HFFc6 (cell line): ENCODE measurements at regions not wholly inside any gene's neighbourhood (a gene's known extent, or its start where the extent isn't known, plus 50 kb on each side); places are given as distances from the start of the nearest gene placed in this dataset.
A peak's percentile ranks its signal among the peaks of the same experiment; 100 is the strongest.

ENCODE experiments used
- DNase-seq: peaks from one replicate; pipeline ENCODE4 v3.0.0-alpha.2; 2018
- H3K27ac Mint-ChIP-seq: 2 replicates; pipeline ENCODE4 v1.8.0; 2020; ENCODE audit warnings: mild to moderate bottlenecking, mixed read lengths
- H3K27me3 Mint-ChIP-seq: 2 replicates; pipeline ENCODE4 v1.8.0; 2021; ENCODE audit warnings: mild to moderate bottlenecking, moderate library complexity, mixed read lengths; ENCODE audit not compliant: insufficient read depth
- H3K36me3 Mint-ChIP-seq: 2 replicates; pipeline ENCODE4 v1.8.0; 2021; ENCODE audit warnings: low read depth, mixed read lengths
- H3K4me1 Mint-ChIP-seq: 2 replicates; pipeline ENCODE4 v1.8.0; 2020; ENCODE audit warnings: low read depth, mixed read lengths
- H3K4me3 Mint-ChIP-seq: 2 replicates; pipeline ENCODE4 v1.8.0; 2020; ENCODE audit warnings: mild to moderate bottlenecking, moderate library complexity, mixed read lengths
- H3K9me3 Mint-ChIP-seq: 2 replicates; pipeline ENCODE4 v1.8.0; 2020; ENCODE audit warnings: mild to moderate bottlenecking, mixed read lengths
- TF ChIP-seq, protein P1 (sequence below): fragments of 200-600 bp; sonication (generic); IDR thresholded peaks from 2 replicates; pipeline ENCODE4 v1.5.0; 2021; ENCODE audit warnings: antibody characterized with exemption, mild to moderate bottlenecking

DNA sequence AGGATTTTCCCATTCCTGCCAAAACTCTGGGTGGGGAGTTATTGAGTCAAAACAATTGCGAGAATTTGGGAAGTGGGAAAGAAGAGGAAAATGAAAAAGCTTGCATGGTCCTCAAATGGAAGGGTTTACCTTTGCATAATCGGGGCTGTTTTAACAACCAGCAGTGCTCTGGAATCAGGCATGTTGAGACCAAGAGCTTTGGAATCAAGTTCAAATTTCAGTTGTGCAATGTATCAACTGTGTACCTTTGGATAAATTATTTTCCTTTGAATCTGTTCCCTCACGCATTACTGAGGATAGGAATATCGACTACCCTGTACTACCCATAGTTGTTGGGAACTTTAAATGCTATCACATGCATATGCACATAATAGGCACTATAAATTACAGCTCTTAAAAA lies 205.5 kb downstream of the JCAD start:
- H3K36me3 Mint-ChIP-seq, result no peaks in the 10 kb centered on the region
- peaks cover 21% of the 10 kb centered on the region for H3K4me1 Mint-ChIP-seq
- H3K27ac Mint-ChIP-seq, result no peak overlapping the region
- no peak overlapping the region for H3K4me3 Mint-ChIP-seq
- no peak for DNase-seq
- no peaks in the 10 kb centered on the region for H3K9me3 Mint-ChIP-seq
- H3K27me3 Mint-ChIP-seq, result peaks cover 46% of the 10 kb centered on the region
- TF ChIP-seq, protein P1, sequence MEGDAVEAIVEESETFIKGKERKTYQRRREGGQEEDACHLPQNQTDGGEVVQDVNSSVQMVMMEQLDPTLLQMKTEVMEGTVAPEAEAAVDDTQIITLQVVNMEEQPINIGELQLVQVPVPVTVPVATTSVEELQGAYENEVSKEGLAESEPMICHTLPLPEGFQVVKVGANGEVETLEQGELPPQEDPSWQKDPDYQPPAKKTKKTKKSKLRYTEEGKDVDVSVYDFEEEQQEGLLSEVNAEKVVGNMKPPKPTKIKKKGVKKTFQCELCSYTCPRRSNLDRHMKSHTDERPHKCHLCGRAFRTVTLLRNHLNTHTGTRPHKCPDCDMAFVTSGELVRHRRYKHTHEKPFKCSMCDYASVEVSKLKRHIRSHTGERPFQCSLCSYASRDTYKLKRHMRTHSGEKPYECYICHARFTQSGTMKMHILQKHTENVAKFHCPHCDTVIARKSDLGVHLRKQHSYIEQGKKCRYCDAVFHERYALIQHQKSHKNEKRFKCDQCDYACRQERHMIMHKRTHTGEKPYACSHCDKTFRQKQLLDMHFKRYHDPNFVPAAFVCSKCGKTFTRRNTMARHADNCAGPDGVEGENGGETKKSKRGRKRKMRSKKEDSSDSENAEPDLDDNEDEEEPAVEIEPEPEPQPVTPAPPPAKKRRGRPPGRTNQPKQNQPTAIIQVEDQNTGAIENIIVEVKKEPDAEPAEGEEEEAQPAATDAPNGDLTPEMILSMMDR, result no peak

GRCh38 chr10:29851241-29851640 lies 208.1 kb downstream of the JCAD start:
- no peaks in the 10 kb centered on the region for H3K9me3 Mint-ChIP-seq
- no peak overlapping the region for H3K4me3 Mint-ChIP-seq
- H3K27ac Mint-ChIP-seq, result no peak overlapping the region
- peaks cover 11% of the 10 kb centered on the region for H3K4me1 Mint-ChIP-seq
- H3K36me3 Mint-ChIP-seq, result no peaks in the 10 kb centered on the region
- H3K27me3 Mint-ChIP-seq, result peaks cover 44% of the 10 kb centered on the region
- TF ChIP-seq, protein P1, result no peak
- no peak for DNase-seq

- Mint-ChIP-seq H3K27me3 (peaks cover 51% of the 10 kb centered on the region), H3K9me3 (peaks cover 2% of the 10 kb centered on the region; the same call in 1 of the 2 replicates), H3K27ac (no peak overlapping the region), H3K4me1 (peaks cover 11% of the 10 kb centered on the region), H3K4me3 (no peak overlapping the region), H3K36me3 (0 out of 2 replicates have a peak, but pooled peaks cover 2% of the 10 kb centered on the region)
- DNase-seq, result no peak
- TF ChIP-seq, protein P1, result no peak
Measured at GRCh38 chr10:29850371-29850770, 209.0 kb downstream of the JCAD start.

GRCh38 chr10:29849886-29850285 lies 209.5 kb downstream of the JCAD start:
- H3K4me3 Mint-ChIP-seq, result peak overlapping the region; percentile 85
- TF ChIP-seq, protein P1, result no peak

GRCh38 chr10:29849126-29849833 lies 210.1 kb downstream of the JCAD start:
- peak overlapping the region; percentile 85 for H3K4me3 Mint-ChIP-seq
- TF ChIP-seq, protein P1, result no peak
- H3K9me3 Mint-ChIP-seq, result peaks cover 8% of the 10 kb centered on the region; the same call in 1 of the 2 replicates
- DNase-seq, result peak; percentile 23
- peaks cover 11% of the 10 kb centered on the region for H3K4me1 Mint-ChIP-seq
- H3K36me3 Mint-ChIP-seq, result 0 out of 2 replicates have a peak, but pooled peaks cover 11% of the 10 kb centered on the region
- H3K27ac Mint-ChIP-seq, result peak overlapping the region; percentile 35; the same call in 1 of the 2 replicates
- peaks cover 50% of the 10 kb centered on the region for H3K27me3 Mint-ChIP-seq

More at GRCh38 chr10:29849886-29850285, 209.5 kb downstream of the JCAD start:
- DNase-seq, result no peak
- Mint-ChIP-seq H3K4me1 (peaks cover 11% of the 10 kb centered on the region), H3K9me3 (peaks cover 7% of the 10 kb centered on the region; the same call in 1 of the 2 replicates), H3K36me3 (0 out of 2 replicates have a peak, but pooled peaks cover 7% of the 10 kb centered on the region), H3K27me3 (peaks cover 50% of the 10 kb centered on the region), H3K27ac (no peak overlapping the region)
